OCI-LY7 (cell line): ENCODE measurements at regions not wholly inside any gene's neighbourhood (a gene's known extent, or its start where the extent isn't known, plus 50 kb on each side); places are given as distances from the start of the nearest gene placed in this dataset.

Experiments used
- BruUV-seq: library from RNA; stranded (reverse); fragments of 400-500 nt; replicated peaks from 2 replicates; lab custom pipeline; 2021; lab: Mats Ljungman, UMichigan
- CTCF ChIA-PET: fragments of 300-600 bp; sonication (Branson Sonifier 250); formaldehyde crosslinking; loops from one replicate; lab custom pipeline; 2022; ENCODE audit warnings: antibody characterized with exemption; ENCODE audit not compliant: unreplicated experiment; lab: Charles Lee
- POLR2A ChIA-PET: fragments of 300-600 bp; sonication (Branson Sonifier 250); formaldehyde crosslinking; loops from one replicate; lab custom pipeline; 2022; ENCODE audit warnings: antibody characterized with exemption; lab: Charles Lee
- DNase-seq: peaks from one replicate; pipeline ENCODE4 v3.0.0-alpha.2; 2015; ENCODE audit warnings: low spot score
- H2AFZ ChIP-seq: fragments of 200-600 bp; sonication (generic), shearing (Covaris generic); 2 replicates; pipeline ENCODE4 v1.6.1; 2014; ENCODE audit warnings: mild to moderate bottlenecking, antibody characterized with exemption, low read length, moderate library complexity
- H3K27ac ChIP-seq: fragments of 200-600 bp; sonication (generic); 2 replicates; pipeline ENCODE4 v1.5.1; 2014; ENCODE audit warnings: mixed run types, low read depth, mild to moderate bottlenecking, moderate library complexity, low read length, inconsistent platforms; ENCODE audit not compliant: poor library complexity, severe bottlenecking
- H3K36me3 ChIP-seq: fragments of 200-600 bp; sonication (generic); 2 replicates; pipeline ENCODE4 v1.6.1; 2014; ENCODE audit warnings: mild to moderate bottlenecking, antibody characterized with exemption, low read length, moderate library complexity, mixed read lengths; ENCODE audit not compliant: insufficient read depth
- H3K4me1 ChIP-seq: fragments of 200-600 bp; sonication (generic); 2 replicates; pipeline ENCODE4 v1.5.1; 2014; ENCODE audit warnings: mild to moderate bottlenecking, low read length; ENCODE audit not compliant: insufficient read depth, poor library complexity, severe bottlenecking
- H3K4me2 ChIP-seq: fragments of 200-600 bp; sonication (generic); 2 replicates; pipeline ENCODE4 v1.6.1; 2014; ENCODE audit warnings: mild to moderate bottlenecking, low read length
- H3K4me3 ChIP-seq: fragments of 200-600 bp; sonication (generic); 2 replicates; pipeline ENCODE4 v1.5.1; 2014; ENCODE audit warnings: mild to moderate bottlenecking, low read depth, low read length; ENCODE audit not compliant: poor library complexity, severe bottlenecking
- H3K79me2 ChIP-seq: fragments of 200-600 bp; sonication (generic); 2 replicates; pipeline ENCODE4 v1.6.1; 2016; ENCODE audit warnings: low read depth, mild to moderate bottlenecking, low read length, moderate library complexity, mixed read lengths; ENCODE audit not compliant: insufficient read depth
- H3K9me2 ChIP-seq: fragments of 200-600 bp; sonication (generic); 2 replicates; pipeline ENCODE4 v1.6.1; 2016; ENCODE audit warnings: mild to moderate bottlenecking, low read length, mixed read lengths; ENCODE audit not compliant: insufficient read depth
- H3K9me3 ChIP-seq: fragments of 200-600 bp; sonication (generic); 2 replicates; pipeline ENCODE4 v1.6.1; 2014; ENCODE audit warnings: mild to moderate bottlenecking, mixed run types, low read length, mixed read lengths
- H4K20me1 ChIP-seq: fragments of 200-600 bp; sonication (generic); 2 replicates; pipeline ENCODE4 v1.6.1; 2014; ENCODE audit warnings: mild to moderate bottlenecking, antibody characterized with exemption, low read length, moderate library complexity, mixed read lengths; ENCODE audit not compliant: insufficient read depth
- EZH2phosphoT487 ChIP-seq: fragments of 200-600 bp; sonication (generic); IDR thresholded peaks from 2 replicates; pipeline ENCODE4 v1.6.1; 2018; ENCODE audit warnings: low read depth, borderline replicate concordance, mild to moderate bottlenecking, mixed run types, antibody characterized with exemption, low read length, moderate library complexity, mixed read lengths
- intact Hi-C: fragments of 100-400 bp; cut with micrococcal nuclease; formaldehyde crosslinking; loops from one replicate; pipeline ENCODE4 v1.10.0; 2022; ENCODE audit not compliant: unreplicated experiment
- TF ChIP-seq, protein P1 (sequence below): fragments of 200-600 bp; sonication (generic); conservative IDR thresholded peaks from 2 replicates; pipeline ENCODE4 v1.5.1; 2014; ENCODE audit warnings: mild to moderate bottlenecking, antibody characterized with exemption, low read length, moderate library complexity, mixed read lengths

DNA sequence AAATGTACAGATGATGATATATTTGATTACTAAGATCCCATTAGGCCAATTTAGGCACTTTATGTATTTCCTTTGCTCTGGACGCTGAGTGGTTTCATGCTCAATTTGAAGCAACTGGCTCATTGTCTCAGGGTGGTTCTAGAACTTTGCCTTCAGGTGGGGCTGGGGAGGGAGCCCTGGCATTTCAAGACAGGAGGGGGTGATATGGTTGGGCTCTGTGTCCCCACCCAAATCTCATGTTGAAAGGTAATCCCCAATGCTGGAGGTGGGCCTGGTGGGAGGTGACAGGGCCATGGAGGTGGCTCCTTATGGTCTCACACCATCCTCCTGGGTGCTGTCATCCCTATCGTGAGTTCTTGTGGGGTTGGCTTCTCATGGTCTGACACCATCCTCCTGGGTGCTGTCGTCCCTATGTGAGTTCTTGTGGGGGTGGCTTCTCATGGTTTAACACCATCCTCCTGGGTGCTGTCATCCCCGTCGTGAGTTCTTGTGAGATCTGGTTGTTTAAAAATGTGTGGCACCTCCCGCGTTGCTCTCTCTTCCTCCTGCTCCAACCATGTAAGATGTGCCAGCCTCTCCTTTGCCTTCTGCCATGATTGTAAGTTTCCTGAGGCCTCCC lies 151.5 kb upstream of the KLF6 start:
- ChIA-PET CTCF (no interaction called here), POLR2A (no interaction called here)
- intact Hi-C loops = no loop called here
- Histone ChIP-seq H3K4me2 (no peak overlapping the region), H4K20me1 (no peaks in the 10 kb centered on the region), H2AFZ (no peak overlapping the region), H3K9me3 (no peaks in the 10 kb centered on the region), H3K9me2 (no peaks in the 10 kb centered on the region), H3K79me2 (no peaks in the 10 kb centered on the region), H3K27ac (no peak overlapping the region), H3K4me1 (no peaks in the 10 kb centered on the region), H3K36me3 (no peaks in the 10 kb centered on the region), H3K4me3 (no peak overlapping the region)
- BruUV-seq = no TSS peak
- TF ChIP-seq, protein P1, sequence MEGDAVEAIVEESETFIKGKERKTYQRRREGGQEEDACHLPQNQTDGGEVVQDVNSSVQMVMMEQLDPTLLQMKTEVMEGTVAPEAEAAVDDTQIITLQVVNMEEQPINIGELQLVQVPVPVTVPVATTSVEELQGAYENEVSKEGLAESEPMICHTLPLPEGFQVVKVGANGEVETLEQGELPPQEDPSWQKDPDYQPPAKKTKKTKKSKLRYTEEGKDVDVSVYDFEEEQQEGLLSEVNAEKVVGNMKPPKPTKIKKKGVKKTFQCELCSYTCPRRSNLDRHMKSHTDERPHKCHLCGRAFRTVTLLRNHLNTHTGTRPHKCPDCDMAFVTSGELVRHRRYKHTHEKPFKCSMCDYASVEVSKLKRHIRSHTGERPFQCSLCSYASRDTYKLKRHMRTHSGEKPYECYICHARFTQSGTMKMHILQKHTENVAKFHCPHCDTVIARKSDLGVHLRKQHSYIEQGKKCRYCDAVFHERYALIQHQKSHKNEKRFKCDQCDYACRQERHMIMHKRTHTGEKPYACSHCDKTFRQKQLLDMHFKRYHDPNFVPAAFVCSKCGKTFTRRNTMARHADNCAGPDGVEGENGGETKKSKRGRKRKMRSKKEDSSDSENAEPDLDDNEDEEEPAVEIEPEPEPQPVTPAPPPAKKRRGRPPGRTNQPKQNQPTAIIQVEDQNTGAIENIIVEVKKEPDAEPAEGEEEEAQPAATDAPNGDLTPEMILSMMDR = no peak
- no peak for TF ChIP-seq EZH2phosphoT487
- DNase-seq = no peak

DNA sequence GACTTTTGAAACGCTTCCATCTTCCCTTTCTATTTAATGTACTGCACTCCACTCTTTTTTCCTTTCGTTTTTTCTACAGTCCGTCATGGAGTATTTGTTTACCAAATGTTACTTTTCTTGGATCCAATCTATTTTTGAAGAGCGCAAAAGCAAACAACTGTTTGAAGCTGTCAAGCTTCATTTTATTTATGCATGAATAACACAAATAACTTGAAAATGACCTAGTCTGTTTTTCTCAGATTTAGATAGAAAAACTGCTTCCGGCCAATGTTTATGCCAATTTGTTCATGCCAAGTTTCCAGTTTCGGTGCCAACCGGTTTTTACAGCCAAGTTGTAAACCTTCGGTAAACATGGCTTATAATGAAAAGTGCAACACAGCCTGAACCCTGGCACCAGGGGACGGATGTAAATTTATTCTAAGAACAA lies 150.9 kb upstream of the KLF6 start:
- Histone ChIP-seq H3K4me3 (no peak overlapping the region), H3K4me2 (no peak overlapping the region), H3K36me3 (no peaks in the 10 kb centered on the region), H3K27ac (no peak overlapping the region), H3K4me1 (no peaks in the 10 kb centered on the region), H3K9me2 (no peaks in the 10 kb centered on the region), H2AFZ (no peak overlapping the region), H4K20me1 (no peaks in the 10 kb centered on the region), H3K79me2 (no peaks in the 10 kb centered on the region), H3K9me3 (no peaks in the 10 kb centered on the region)
- TF ChIP-seq, protein P1 = no peak
- no peak for TF ChIP-seq EZH2phosphoT487
- intact Hi-C loops = no loop called here
- no TSS peak for BruUV-seq
- no peak for DNase-seq
- ChIA-PET CTCF (no interaction called here), POLR2A (no interaction called here)

DNA sequence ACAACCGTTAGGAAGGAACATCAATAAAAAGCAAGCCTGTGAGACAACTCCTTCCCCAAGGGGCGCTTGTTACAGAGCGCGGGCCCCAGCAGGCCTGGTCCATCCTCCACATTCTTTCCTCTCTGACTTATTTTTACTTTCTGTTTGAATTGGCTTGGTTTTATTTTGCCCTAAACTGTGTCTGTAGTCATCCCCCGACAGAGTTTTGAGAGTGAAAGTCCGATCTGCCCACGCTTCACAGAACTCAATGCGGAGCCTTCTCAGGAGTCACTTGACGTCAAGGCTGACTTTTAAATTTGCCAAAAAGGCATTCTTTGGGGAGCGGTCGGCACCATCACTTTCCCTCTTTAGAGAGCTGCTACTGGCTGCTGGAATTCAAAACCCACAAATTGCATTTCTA lies 150.1 kb upstream of the KLF6 start:
- Histone ChIP-seq H3K27ac (no peak overlapping the region), H3K4me1 (no peaks in the 10 kb centered on the region), H3K79me2 (no peaks in the 10 kb centered on the region), H3K4me3 (no peak overlapping the region), H4K20me1 (no peaks in the 10 kb centered on the region), H3K4me2 (no peak overlapping the region), H3K9me3 (no peaks in the 10 kb centered on the region), H3K36me3 (no peaks in the 10 kb centered on the region), H3K9me2 (no peaks in the 10 kb centered on the region), H2AFZ (no peak overlapping the region)
- intact Hi-C loops = no loop called here
- ChIA-PET CTCF (no interaction called here), POLR2A (no interaction called here)
- DNase-seq = no peak
- no TSS peak for BruUV-seq
- TF ChIP-seq, protein P1 = no peak
- no peak for TF ChIP-seq EZH2phosphoT487
